Lung (tissue), 11 donors: ENCODE measurements at regions not wholly inside any gene's neighbourhood (a gene's known extent, or its start where the extent isn't known, plus 50 kb on each side); places are given as distances from the start of the nearest gene placed in this dataset.

Experiments used
- ATAC-seq: fragments of 200-7000 bp; cut with Tn5 transposase; one replicate; pipeline ENCODE4 v1.9.1; 2020; ENCODE audit warnings: moderate number of reproducible peaks; ENCODE audit not compliant: insufficient read depth, low FRiP score
- DNase-seq, 3 donors: peaks; one replicate each; pipeline ENCODE4 v3.0.0-alpha.2; 2013 to 2017
- H3K27ac ChIP-seq, 2 donors: one replicate each; pipeline ENCODE4 v1.5.1; 2013; ENCODE audit warnings: mild to moderate bottlenecking in 2 of 2, moderate library complexity in 2 of 2, control low read depth in 1 of 2, inconsistent platforms in 1 of 2, low read depth in 1 of 2, low read length in 1 of 2
- H3K27me3 ChIP-seq, 3 donors: one replicate each; pipeline ENCODE4 v1.5.1; 2013; ENCODE audit warnings: low read length in 2 of 3; ENCODE audit not compliant: control insufficient read depth in 3 of 3, insufficient read depth in 3 of 3
- H3K36me3 ChIP-seq, 4 donors: one replicate each; pipeline ENCODE4 v1.5.1; 2013; ENCODE audit warnings: low read length in 4 of 4, mild to moderate bottlenecking in 1 of 4, moderate library complexity in 1 of 4; ENCODE audit not compliant: control insufficient read depth in 4 of 4, insufficient read depth in 4 of 4
- H3K4me1 ChIP-seq, 5 donors: one replicate each; pipeline ENCODE4 v1.5.1; 2013; ENCODE audit warnings: low read length in 5 of 5, mild to moderate bottlenecking in 2 of 5, moderate library complexity in 1 of 5; ENCODE audit not compliant: control insufficient read depth in 5 of 5, insufficient read depth in 5 of 5
- H3K4me3 ChIP-seq: one replicate; pipeline ENCODE4 v1.5.1; 2013; ENCODE audit warnings: mild to moderate bottlenecking, control low read depth, moderate library complexity
- H3K9ac ChIP-seq, 2 donors: one replicate each; pipeline ENCODE4 v1.5.1; 2013; ENCODE audit warnings: low read length in 2 of 2, control low read depth in 1 of 2; ENCODE audit not compliant: insufficient read depth in 1 of 2
- H3K9me3 ChIP-seq, 4 donors: one replicate each; pipeline ENCODE4 v1.5.1; 2013; ENCODE audit warnings: low read length in 3 of 4, mild to moderate bottlenecking in 1 of 4, moderate library complexity in 1 of 4; ENCODE audit not compliant: control insufficient read depth in 4 of 4, insufficient read depth in 3 of 4
- CTCF ChIP-seq: IDR thresholded peaks from 2 replicates; pipeline ENCODE4 v1.5.1; 2012; ENCODE audit warnings: mild to moderate bottlenecking; ENCODE audit errors: control extremely low read depth, extremely low read depth
- WGBS, 2 donors: extraction: QIAGEN DNeasy Blood & Tissue Kit; methylation state at CpG; one replicate each; pipeline ENCODE4 v1.1.7; 2013; 5-methylcytosine and 5-hydroxymethylcytosine counted together
- donor health status: control.
- donor health status: control.
- donor health status: Bipolar disorder and iron deficiency.
- donor health status: healthy.
- donor health status: DM: yes; HTN: yes; CAD: no.

DNA sequence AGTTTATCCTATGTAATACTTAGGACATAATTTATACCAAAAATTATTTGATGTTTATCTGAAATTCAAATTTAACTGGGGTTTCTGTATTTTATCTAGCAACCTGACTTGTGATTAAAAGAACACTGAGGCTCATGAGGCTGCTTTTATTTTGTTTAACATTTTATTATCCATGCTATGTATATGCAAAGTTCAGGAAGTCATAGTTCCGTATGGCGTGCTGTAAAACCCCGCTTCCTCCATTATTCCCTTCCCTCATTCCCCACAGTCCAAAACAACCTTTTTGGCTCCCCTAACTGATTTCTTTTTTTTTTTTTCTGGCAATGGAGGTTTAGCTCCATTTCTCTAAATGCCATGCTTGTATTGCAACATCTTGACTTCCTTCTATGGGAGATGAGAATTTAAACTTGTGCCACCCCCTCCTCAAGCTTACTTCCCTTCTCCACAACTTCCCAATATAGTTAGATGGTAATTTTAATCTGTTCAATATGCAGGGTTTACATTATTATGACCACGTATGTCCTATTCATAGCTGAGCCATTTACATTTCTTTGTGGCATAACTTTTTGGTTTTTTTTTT, 138.0 kb upstream of the DNAH14 start:
- H3K27ac ChIP-seq = no peak overlapping the region
- ATAC-seq (no peak), DNase-seq (no peak)
- H3K4me3 ChIP-seq = no peak overlapping the region
- H3K9me3 ChIP-seq = peaks cover 0 to 7% (median 0%) of the 10 kb centered on the region in 4 donors
- 36 to 63% methylated on average over 4 of the region's 4 CpGs for WGBS, 2 donors
- no peaks in the 10 kb centered on the region for H3K36me3 ChIP-seq
- TF ChIP-seq CTCF = no peak
- H3K27me3 ChIP-seq = no peaks in the 10 kb centered on the region
- no peak overlapping the region for H3K9ac ChIP-seq
- no peaks in the 10 kb centered on the region for H3K4me1 ChIP-seq

DNA sequence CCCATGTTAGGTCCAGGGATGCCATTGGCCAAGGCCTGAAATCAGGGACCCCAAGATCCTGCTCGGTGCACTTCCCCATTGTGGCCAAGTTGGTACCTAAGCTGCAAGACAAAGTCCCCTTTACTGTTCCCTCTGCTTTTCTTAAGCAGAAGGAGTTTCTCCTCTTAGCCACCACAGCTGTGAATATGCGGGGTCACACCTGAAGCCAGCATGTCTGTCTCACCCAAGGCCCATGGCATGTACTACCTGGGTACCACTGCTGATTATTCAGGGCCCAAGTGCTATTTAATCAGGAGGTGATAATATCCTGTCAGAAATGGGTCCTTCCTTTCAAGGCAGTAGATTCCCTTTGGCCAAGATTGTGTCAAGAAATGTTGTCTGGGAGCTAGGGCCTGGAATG, 133.9 kb upstream of the DNAH14 start:
- no peak for DNase-seq
- ATAC-seq = no peak
- H3K27ac ChIP-seq = no peak overlapping the region
- H3K9me3 ChIP-seq = peaks cover 0 to 7% (median 0%) of the 10 kb centered on the region in 4 donors
- no peaks in the 10 kb centered on the region for H3K36me3 ChIP-seq
- no peak overlapping the region for H3K4me3 ChIP-seq
- no peaks in the 10 kb centered on the region for H3K27me3 ChIP-seq
- 49 to 77% methylated on average over 2 of the region's 2 CpGs for WGBS, 2 donors
- no peaks in the 10 kb centered on the region for H3K4me1 ChIP-seq
- H3K9ac ChIP-seq = no peak overlapping the region
- no peak for TF ChIP-seq CTCF

DNA sequence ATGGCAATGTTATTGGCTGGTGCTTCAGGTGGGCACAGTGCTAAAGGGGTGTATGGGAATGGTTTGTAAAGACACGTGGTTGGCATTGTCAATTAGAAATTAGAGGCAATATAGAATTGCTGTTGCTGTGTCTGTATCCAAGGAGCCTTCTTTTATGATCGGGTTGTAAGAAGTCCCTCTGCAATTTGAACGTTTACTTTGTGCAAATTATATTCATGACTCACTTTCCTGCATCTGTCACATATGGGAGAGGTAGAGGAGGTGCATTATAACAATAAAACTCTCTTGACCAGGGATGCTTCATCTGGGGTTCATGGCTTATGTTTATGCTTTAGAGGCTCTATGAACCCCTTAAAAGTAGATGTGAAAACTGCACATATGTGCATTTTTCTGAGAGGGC, 130.4 kb upstream of the DNAH14 start:
- no peaks in the 10 kb centered on the region for H3K36me3 ChIP-seq
- TF ChIP-seq CTCF = no peak
- no peak for ATAC-seq
- H3K4me3 ChIP-seq = no peak overlapping the region
- no peaks in the 10 kb centered on the region for H3K4me1 ChIP-seq
- WGBS, 2 donors = 70 to 87% methylated on average over 3 of the region's 3 CpGs
- no peak overlapping the region for H3K9ac ChIP-seq
- no peaks in the 10 kb centered on the region for H3K27me3 ChIP-seq
- DNase-seq = no peak
- no peak overlapping the region for H3K27ac ChIP-seq
- peaks cover 0 to 7% (median 0%) of the 10 kb centered on the region in 4 donors for H3K9me3 ChIP-seq

DNA sequence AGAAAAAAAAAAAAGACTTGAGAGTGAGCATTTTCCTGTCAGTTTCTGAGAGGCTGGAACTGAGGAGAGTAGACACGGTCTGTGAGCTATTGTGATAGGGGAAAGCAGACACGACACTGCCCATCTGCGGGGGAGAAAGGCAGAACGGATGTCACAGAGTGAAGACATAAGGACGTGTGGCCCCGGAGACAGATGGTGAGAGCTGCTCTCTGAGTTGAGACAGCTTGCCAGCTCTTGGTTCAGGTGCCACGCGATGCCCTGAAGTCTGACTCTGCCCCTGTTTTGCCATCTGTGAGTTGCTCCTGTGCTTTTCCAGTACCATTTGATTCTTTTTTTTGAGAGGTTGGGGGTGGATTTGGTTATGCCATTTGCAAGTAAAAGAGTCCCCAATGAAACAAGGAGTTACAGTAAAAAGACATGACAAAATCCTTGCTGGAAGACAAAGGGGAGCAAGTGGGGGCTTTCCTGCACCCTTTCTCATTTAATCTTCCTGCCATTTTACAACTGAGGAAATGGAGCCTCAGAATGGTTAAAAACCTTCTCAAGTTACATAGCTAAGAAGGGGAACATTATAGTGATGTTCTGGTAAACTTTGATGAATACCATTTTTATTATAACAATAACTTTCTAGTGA, 128.9 kb upstream of the DNAH14 start:
- H3K9ac ChIP-seq = no peak overlapping the region
- H3K9me3 ChIP-seq = peaks cover 0 to 5% (median 0%) of the 10 kb centered on the region in 4 donors
- no peak overlapping the region for H3K4me3 ChIP-seq
- H3K27ac ChIP-seq = no peak overlapping the region
- H3K4me1 ChIP-seq = no peaks in the 10 kb centered on the region
- 60 to 79% methylated on average over 8 of the region's 8 CpGs for WGBS, 2 donors
- ATAC-seq (no peak), DNase-seq (no peak)
- no peaks in the 10 kb centered on the region for H3K36me3 ChIP-seq
- no peaks in the 10 kb centered on the region for H3K27me3 ChIP-seq
- TF ChIP-seq CTCF = no peak
